Hematopoietic multipotent progenitor cell treated with erythropoietin and hydrocortisone succinate and interleukin-3 and kit ligand, for 17 days (in vitro differentiated cells): ENCODE measurements at regions not wholly inside any gene's neighbourhood (a gene's known extent, or its start where the extent isn't known, plus 50 kb on each side); places are given as distances from the start of the nearest gene placed in this dataset.

Experiments
- DNase-seq: peaks from one replicate; pipeline ENCODE4 v3.0.0-alpha.2; 2015; ENCODE audit warnings: low spot score

DNA sequence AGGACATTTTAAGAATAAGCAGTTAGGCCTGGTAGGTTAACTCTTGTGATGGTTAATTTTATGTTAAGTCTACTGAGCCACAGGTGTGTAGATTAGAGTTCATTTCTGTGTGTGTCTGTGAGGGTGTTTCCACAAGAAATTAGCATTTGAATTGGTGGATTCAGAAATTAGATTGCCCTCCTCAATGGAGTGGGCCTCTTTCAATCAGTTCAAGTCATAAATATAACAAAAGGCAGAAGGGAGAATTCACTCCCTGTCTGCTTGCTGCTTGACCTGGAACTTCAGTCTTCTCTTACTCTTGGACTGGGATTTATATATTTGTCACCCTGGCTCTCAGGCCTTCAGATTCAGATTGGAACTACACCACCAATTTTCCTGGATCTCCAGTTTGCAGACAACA is 55.3 kb upstream of the POM121L12 start:
- no peak for DNase-seq

DNA sequence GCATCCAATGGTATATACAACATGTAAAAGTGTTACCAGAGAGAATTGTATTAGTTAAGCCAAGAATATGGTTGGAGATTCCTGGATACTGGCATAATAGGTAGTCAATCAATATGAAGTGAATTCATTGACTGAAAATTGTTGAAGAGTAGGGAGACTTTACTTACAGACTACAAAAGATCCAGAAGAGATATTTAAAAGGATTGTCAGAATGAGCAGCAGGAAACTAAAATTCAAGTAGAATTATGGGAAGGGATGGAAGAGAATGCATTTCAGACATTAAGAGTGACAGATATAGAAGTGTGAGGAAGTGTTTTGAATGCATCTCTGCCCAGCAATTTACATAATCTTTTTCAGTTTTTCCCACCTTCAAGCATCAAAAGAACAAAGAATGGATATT is 62.3 kb upstream of the POM121L12 start:
- no peak for DNase-seq

- DNase-seq, result no peak
Measured at GRCh38 chr7:52962402-52963076, 72.9 kb upstream of the POM121L12 start.

DNA sequence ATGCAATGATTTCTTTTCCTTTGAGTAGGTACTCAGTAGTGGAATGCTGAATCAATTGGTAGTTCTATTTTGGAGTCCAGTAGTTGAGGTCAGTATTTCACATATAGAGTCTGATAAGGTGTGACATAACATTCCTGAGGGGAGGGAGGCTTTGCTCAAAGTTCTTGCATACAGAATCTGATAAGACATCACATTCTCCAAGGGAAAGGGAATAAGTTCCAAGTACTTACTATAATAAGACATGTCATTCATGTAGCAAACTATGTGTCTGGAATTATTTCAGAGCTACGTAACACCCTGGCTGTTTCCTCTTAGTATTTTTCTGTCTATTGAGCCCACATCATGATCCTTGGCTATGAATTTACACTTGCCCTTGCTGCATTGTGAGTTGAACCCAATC is 74.3 kb upstream of the POM121L12 start:
- no peak for DNase-seq

GRCh38 chr7:52959878-52960660 is 75.4 kb upstream of the POM121L12 start:
- DNase-seq, result no peak

DNA sequence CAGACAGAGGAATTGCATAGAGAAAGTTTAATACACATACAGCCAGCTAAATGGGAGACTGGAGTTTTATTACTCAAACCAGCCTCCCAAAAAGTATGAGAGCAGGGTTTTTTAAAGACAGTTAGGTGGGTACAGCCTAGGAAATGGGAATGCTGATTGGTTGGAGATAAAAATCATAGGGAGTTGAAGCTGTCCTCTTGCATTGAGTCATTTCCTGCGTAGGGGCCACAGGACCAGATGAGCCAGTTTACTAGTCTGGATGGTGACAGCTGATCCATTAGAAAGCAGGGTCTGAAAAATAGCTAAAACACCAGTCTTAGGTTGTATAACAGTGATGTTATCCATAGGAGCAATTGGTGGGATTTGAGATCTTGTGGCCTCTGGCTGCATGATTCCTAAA is 76.1 kb upstream of the POM121L12 start:
- DNase-seq, result no peak

- DNase-seq, result no peak
Measured at GRCh38 chr7:52958621-52959140, 76.8 kb upstream of the POM121L12 start.

- no peak for DNase-seq
Measured at GRCh38 chr7:52956379-52956915, 79.0 kb upstream of the POM121L12 start.

DNA sequence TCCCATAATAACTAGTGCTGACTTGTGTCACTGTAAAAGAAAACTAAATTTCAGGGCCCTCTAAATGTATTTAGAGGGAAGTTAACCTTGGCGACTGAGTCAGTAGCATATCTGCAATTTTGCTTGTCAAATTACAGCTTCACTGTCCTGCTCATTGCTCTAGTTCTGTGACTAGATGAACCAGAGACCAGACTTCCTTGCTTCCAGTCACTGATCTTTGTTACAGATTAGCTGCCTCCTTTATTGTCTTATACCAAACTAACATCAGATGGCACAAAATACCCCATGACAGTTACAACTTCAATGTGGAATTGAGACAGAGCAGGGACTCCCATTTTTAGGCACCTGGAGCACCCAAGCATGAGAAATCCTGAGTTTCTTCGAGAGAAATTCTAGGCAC is 79.9 kb upstream of the POM121L12 start:
- no peak for DNase-seq

- DNase-seq, result no peak
Measured at GRCh38 chr7:52944921-52945320, 90.5 kb upstream of the POM121L12 start.

DNA sequence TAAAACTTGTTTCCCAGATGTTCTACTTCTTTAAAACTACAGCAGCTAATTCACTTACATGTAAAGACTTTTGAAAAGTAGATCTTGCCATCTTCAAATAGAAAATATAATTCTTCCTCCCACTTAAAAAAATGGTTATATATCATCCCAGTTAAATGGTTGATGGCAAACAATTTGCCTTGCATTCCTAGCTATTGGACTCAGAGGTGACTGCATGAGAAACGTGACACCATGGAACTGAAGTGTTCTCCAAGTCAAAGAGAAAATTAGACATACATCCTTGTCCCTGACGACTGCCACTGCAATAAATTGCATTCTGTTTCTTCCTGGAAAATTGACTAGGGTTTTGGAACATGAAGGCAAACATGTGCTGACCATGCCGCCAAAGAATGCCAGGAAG is 95.0 kb upstream of the POM121L12 start:
- DNase-seq, result no peak

DNA sequence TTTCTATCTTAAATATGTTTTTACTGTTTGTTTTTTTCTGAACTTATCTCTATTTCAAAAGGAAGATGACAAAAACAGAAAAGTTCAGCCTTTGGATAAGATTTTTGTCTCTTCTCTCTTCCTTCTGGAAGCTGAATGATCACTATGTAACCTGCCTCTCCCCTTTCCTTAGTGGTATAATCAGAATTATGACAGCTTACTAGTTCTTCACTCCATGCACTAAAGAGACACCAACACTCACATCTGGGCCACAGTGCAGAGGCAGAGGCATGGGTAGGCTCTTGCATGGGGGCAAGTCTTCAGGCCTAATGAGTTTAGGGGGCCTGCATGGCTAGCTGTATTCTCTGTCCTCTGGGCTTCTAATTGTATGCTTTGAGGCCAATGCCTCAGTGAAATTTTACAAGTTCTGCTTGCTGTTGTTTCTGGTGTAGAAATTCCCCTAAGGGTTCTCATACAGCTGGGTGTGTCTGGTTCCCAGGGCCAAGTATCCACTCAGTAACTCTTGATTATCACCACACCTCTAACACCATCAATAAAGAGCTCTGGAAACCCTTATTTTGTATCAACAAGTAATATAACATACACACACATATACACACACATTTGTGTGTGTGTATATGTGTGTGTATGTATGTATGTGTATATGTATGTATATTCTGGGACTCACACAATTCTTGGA is 96.8 kb upstream of the POM121L12 start:
- no peak for DNase-seq

DNA sequence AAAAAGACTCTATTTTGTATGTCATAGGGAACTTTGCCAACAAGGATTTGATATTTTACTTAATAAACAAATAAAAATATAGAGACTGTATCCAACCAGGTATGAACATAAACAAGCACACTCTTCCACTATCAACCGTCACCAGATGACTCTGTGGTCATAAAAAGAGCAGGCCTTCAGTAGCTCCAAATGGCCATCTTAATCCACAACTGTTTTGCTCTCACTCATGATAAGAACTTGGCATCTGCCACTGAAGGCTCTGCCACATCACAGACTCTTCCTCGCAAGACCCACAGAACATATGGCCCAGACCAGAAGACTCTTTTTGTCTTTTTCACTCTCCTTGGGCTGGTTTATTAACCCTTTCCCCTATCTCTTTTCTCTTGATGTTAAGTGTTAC is 98.7 kb upstream of the POM121L12 start:
- no peak for DNase-seq

GRCh38 chr7:52928591-52928990 is 106.8 kb upstream of the POM121L12 start:
- no peak for DNase-seq

DNA sequence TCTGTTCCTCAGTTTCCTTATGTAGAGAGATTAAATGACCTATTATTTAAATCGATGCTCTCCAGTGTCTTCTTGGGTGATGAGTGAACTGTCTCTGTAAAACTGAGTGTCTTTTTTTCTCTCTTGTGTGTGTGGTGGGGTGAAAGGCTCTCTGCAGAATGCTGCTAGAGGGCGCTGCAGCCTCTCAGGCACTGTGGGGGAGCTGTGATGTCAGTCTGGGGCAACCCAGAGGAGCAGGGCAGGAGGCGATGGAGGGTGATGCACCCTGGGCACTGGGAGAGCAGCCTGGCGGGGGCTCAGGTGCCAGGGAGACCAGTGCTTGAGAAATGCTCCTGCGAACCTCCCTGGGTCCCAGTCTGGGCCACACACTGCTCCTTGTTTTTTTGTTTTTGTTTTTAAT is 110.1 kb upstream of the POM121L12 start:
- DNase-seq, result no peak

DNA sequence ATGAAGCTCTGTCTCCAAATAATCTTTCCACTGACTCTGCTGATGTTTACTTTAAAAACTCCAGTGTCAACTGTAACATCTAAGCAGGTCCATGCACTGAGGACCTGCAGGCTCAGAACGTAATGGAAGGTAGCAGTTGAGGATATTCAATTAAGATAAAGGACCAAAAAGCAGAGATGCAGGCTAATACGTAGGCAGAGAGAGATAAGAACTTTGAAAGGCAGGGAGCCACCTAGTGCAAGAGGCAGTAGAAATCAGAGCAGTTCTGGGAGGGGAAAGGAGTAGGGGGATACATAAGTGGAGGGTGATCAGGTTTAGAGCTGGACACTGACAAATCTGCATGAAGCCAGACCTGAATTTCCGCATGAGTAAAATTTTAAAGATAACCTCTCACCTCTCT is 114.5 kb upstream of the POM121L12 start:
- no peak for DNase-seq

DNA sequence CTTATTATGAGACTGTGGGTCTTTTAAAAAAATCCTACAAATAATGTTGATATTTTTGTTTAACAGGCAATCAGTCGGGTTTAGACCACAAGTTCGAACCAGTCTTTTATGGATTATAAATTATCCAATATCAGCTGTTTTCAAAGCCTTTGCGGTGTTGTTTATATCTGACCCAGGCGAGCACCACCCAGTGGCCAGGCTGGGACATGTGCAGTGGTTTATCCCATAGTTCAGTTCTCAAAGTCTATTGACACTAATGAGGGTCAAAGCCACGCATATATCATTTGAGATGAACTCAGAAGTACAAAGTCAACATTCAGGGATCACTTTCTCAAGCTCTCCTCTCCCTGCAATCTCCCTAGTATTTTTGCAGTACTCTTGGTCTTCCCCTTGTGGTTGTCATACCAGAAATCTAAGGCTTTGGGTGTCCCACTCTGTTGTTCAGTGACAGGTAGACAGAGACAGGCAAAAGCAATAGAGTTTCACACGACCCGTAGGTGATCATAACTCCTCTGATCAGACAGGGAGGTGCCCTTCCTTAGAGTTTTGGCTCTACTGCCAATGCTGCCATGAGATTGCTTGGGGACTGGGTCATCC is 117.4 kb upstream of the POM121L12 start:
- DNase-seq, result no peak

GRCh38 chr7:52911795-52912194 is 123.6 kb upstream of the POM121L12 start:
- DNase-seq, result no peak

GRCh38 chr7:52911326-52911725 is 124.1 kb upstream of the POM121L12 start:
- DNase-seq, result no peak

GRCh38 chr7:52909935-52910334 is 125.5 kb upstream of the POM121L12 start:
- no peak for DNase-seq

GRCh38 chr7:52909131-52909530 is 126.3 kb upstream of the POM121L12 start:
- DNase-seq, result no peak

GRCh38 chr7:52897713-52898112 is 137.7 kb upstream of the POM121L12 start:
- DNase-seq, result no peak
